ENCODE measurements at regions not wholly inside any gene's neighbourhood (a gene's known extent, or its start where the extent isn't known, plus 50 kb on each side); places are given as distances from the start of the nearest gene placed in this dataset.

- TF ChIP-seq CTCF (IDR thresholded peaks at IDR 0.05), result no peak
These were observed 83.9 kb upstream of the FAM9B start for GRCh38 chrX:9117851-9118250.

GRCh38 chrX:9122519-9123245 lies 88.8 kb upstream of the FAM9B start:
- no peak for TF ChIP-seq CTCF (IDR thresholded peaks at IDR 0.05)

GRCh38 chrX:9127986-9128385 lies 94.1 kb upstream of the FAM9B start:
- no peak for TF ChIP-seq CTCF (IDR thresholded peaks at IDR 0.05)

- no peak for TF ChIP-seq CTCF (IDR thresholded peaks at IDR 0.05)
These were observed 96.1 kb upstream of the FAM9B start for GRCh38 chrX:9130031-9130430.

- no peak for TF ChIP-seq CTCF (IDR thresholded peaks at IDR 0.05)
These were observed 97.1 kb upstream of the FAM9B start for GRCh38 chrX:9131066-9131465.

GRCh38 chrX:9132036-9132638 lies 98.2 kb upstream of the FAM9B start:
- TF ChIP-seq CTCF (IDR thresholded peaks at IDR 0.05), result no peak

- TF ChIP-seq CTCF (IDR thresholded peaks at IDR 0.05), result no peak
These were observed 99.5 kb upstream of the FAM9B start for GRCh38 chrX:9133426-9133825.

Measured in LNCAP (cell line).